SK-N-SH treated with all-trans-retinoic acid at 6 μM for 48 hours (cell line): ENCODE measurements at regions not wholly inside any gene's neighbourhood (a gene's known extent, or its start where the extent isn't known, plus 50 kb on each side); places are given as distances from the start of the nearest gene placed in this dataset.

Source experiments
- ATAC-seq: fragments of 200-7000 bp; cut with Tn5 transposase; 3 replicates; pipeline ENCODE4 v1.9.1; 2020; ENCODE audit warnings: mild to moderate bottlenecking, moderate library complexity
- ARNTL ChIP-seq: fragments of 450-650 bp; formaldehyde crosslinking; IDR thresholded peaks from 2 replicates; pipeline ENCODE4 v1.5.0; 2020; ENCODE audit warnings: low read depth, mild to moderate bottlenecking, moderate library complexity, borderline replicate concordance
- BACH2 ChIP-seq: fragments of 250-450 bp; sonication (Bioruptor Pico); IDR thresholded peaks from 2 replicates; pipeline ENCODE4 v1.9.0; 2021; ENCODE audit warnings: mild to moderate bottlenecking, borderline replicate concordance
- CSDC2 ChIP-seq: fragments of 250-450 bp; sonication (Bioruptor Pico); IDR thresholded peaks from 2 replicates; pipeline ENCODE4 v1.5.0; 2020; ENCODE audit warnings: mild to moderate bottlenecking, moderate library complexity
- CSRNP3 ChIP-seq: fragments of 250-450 bp; sonication (Bioruptor Pico); IDR thresholded peaks from 2 replicates; pipeline ENCODE4 v1.5.1; 2021; ENCODE audit warnings: mild to moderate bottlenecking, moderate library complexity
- ESRRG ChIP-seq: fragments of 250-450 bp; sonication (Bioruptor Pico); IDR thresholded peaks from 2 replicates; pipeline ENCODE4 v1.6.1; 2021; ENCODE audit warnings: mild to moderate bottlenecking
- GLIS3 ChIP-seq: fragments of 250-450 bp; sonication (Bioruptor Pico); IDR thresholded peaks from 2 replicates; pipeline ENCODE4 v1.5.0; 2020; ENCODE audit warnings: mild to moderate bottlenecking, moderate library complexity
- ISL1 ChIP-seq: fragments of 250-450 bp; sonication (Bioruptor Pico); IDR thresholded peaks from 2 replicates; pipeline ENCODE4 v2.1.2; 2022; ENCODE audit warnings: mild to moderate bottlenecking, moderate library complexity
- OSR1 ChIP-seq: fragments of 250-450 bp; sonication (Bioruptor Pico); IDR thresholded peaks from 2 replicates; pipeline ENCODE4 v1.8.0; 2022; ENCODE audit warnings: moderate library complexity, mild to moderate bottlenecking, inconsistent platforms
- PATZ1 ChIP-seq: fragments of 250-450 bp; sonication (Bioruptor Pico); IDR thresholded peaks from 2 replicates; pipeline ENCODE4 v1.8.0; 2020; ENCODE audit warnings: mild to moderate bottlenecking, moderate library complexity, borderline replicate concordance
- POU6F1 ChIP-seq: fragments of 250-450 bp; sonication (Bioruptor Pico); IDR thresholded peaks from 2 replicates; pipeline ENCODE4 v1.8.0; 2021; ENCODE audit warnings: low read depth, mild to moderate bottlenecking, moderate library complexity, borderline replicate concordance
- PPARA ChIP-seq: fragments of 250-450 bp; sonication (Bioruptor Pico); IDR thresholded peaks from 2 replicates; pipeline ENCODE4 v1.5.0; 2020; ENCODE audit warnings: mild to moderate bottlenecking, borderline replicate concordance
- RARB ChIP-seq: fragments of 250-450 bp; sonication (Bioruptor Pico); IDR thresholded peaks from 2 replicates; pipeline ENCODE4 v1.8.0; 2021; ENCODE audit warnings: mild to moderate bottlenecking, moderate library complexity
- SNAI2 ChIP-seq: fragments of 250-450 bp; sonication (Bioruptor Pico); IDR thresholded peaks from 2 replicates; pipeline ENCODE4 v1.5.0; 2020; ENCODE audit warnings: mild to moderate bottlenecking, moderate library complexity
- TCF4 ChIP-seq: fragments of 250-450 bp; sonication (Bioruptor Pico); IDR thresholded peaks from 2 replicates; pipeline ENCODE4 v1.8.0; 2021; ENCODE audit warnings: mild to moderate bottlenecking, moderate library complexity, borderline replicate concordance
- TOX ChIP-seq: fragments of 250-450 bp; sonication (Bioruptor Pico); IDR thresholded peaks from 2 replicates; pipeline ENCODE4 v1.8.0; 2021; ENCODE audit warnings: mild to moderate bottlenecking, moderate library complexity, borderline replicate concordance
- TSHZ2 ChIP-seq: fragments of 250-450 bp; sonication (Bioruptor Pico); IDR thresholded peaks from 2 replicates; pipeline ENCODE4 v1.5.0; 2020; ENCODE audit warnings: mild to moderate bottlenecking, moderate library complexity
- ZC3H10 ChIP-seq: fragments of 250-450 bp; sonication (Bioruptor Pico); IDR thresholded peaks from 2 replicates; pipeline ENCODE4 v1.5.1; 2021; ENCODE audit warnings: mild to moderate bottlenecking, moderate library complexity
- ZFP3 ChIP-seq: fragments of 250-450 bp; sonication (Bioruptor Pico); IDR thresholded peaks from 2 replicates; pipeline ENCODE4 v1.5.0; 2020; ENCODE audit warnings: mild to moderate bottlenecking, moderate library complexity
- ZFP30 ChIP-seq: fragments of 450-650 bp; formaldehyde crosslinking; IDR thresholded peaks from 2 replicates; pipeline ENCODE4 v1.5.0; 2022; ENCODE audit warnings: mild to moderate bottlenecking, moderate library complexity
- ZNF565 ChIP-seq: fragments of 450-650 bp; formaldehyde crosslinking; conservative IDR thresholded peaks from 2 replicates; pipeline ENCODE4 v1.5.0; 2020; ENCODE audit warnings: low read depth, mild to moderate bottlenecking, moderate library complexity
- ZNF70 ChIP-seq: fragments of 450-650 bp; formaldehyde crosslinking; IDR thresholded peaks from 2 replicates; pipeline ENCODE4 v1.5.0; 2020; ENCODE audit warnings: mild to moderate bottlenecking, moderate library complexity
- ZNF8 ChIP-seq: fragments of 450-650 bp; formaldehyde crosslinking; IDR thresholded peaks from 2 replicates; pipeline ENCODE4 v1.5.0; 2020; ENCODE audit warnings: mild to moderate bottlenecking, moderate library complexity

- no peak for ATAC-seq
- no peak for TF ChIP-seq TSHZ2 (CRISPR knock-in tag)
- no peak for TF ChIP-seq CSRNP3
- TF ChIP-seq PATZ1 (CRISPR knock-in tag): no peak
- TF ChIP-seq POU6F1: no peak
- no peak for TF ChIP-seq PPARA (CRISPR knock-in tag)
- TF ChIP-seq OSR1 (CRISPR knock-in tag): no peak
- TF ChIP-seq ZFP30 (CRISPR knock-in tag): no peak
- no peak for TF ChIP-seq ESRRG (CRISPR knock-in tag)
- TF ChIP-seq CSDC2 (CRISPR knock-in tag): no peak
- no peak for TF ChIP-seq ZNF70 (CRISPR knock-in tag)
- no peak for TF ChIP-seq ZFP3
- no peak for TF ChIP-seq TOX (CRISPR knock-in tag)
- TF ChIP-seq SNAI2 (CRISPR knock-in tag): no peak
- TF ChIP-seq ISL1: no peak
- no peak for TF ChIP-seq RARB (CRISPR knock-in tag)
- TF ChIP-seq GLIS3 (CRISPR knock-in tag): no peak
- TF ChIP-seq BACH2 (CRISPR knock-in tag): no peak
- TF ChIP-seq ZNF8: no peak
- TF ChIP-seq ZNF565 (CRISPR knock-in tag): no peak
- TF ChIP-seq, all 23 proteins: peak for 0
Measured at GRCh38 chr16:17559394-17559793, 88.6 kb upstream of the XYLT1 start.

- no peak for ATAC-seq
- no peak for TF ChIP-seq SNAI2 (CRISPR knock-in tag)
- TF ChIP-seq CSDC2 (CRISPR knock-in tag): no peak
- no peak for TF ChIP-seq RARB (CRISPR knock-in tag)
- TF ChIP-seq ESRRG (CRISPR knock-in tag): no peak
- TF ChIP-seq TCF4 (CRISPR knock-in tag): no peak
- no peak for TF ChIP-seq ZC3H10 (CRISPR knock-in tag)
- TF ChIP-seq ZFP30 (CRISPR knock-in tag): no peak
- TF ChIP-seq, all 23 proteins: peak for 0
Measured at GRCh38 chr16:17557949-17558348, 87.2 kb upstream of the XYLT1 start.

GRCh38 chr16:17557480-17557879 lies 86.7 kb upstream of the XYLT1 start:
- ATAC-seq: no peak

More at GRCh38 chr16:17557480-17557879, 86.7 kb upstream of the XYLT1 start:
- no peak for TF ChIP-seq BACH2 (CRISPR knock-in tag)
- TF ChIP-seq TCF4 (CRISPR knock-in tag): no peak
- TF ChIP-seq ZNF8: no peak
- TF ChIP-seq ARNTL: no peak
- no peak for TF ChIP-seq OSR1 (CRISPR knock-in tag)
- no peak for TF ChIP-seq ZFP30 (CRISPR knock-in tag)
- no peak for TF ChIP-seq ZC3H10 (CRISPR knock-in tag)
- no peak for TF ChIP-seq TSHZ2 (CRISPR knock-in tag)
- TF ChIP-seq SNAI2 (CRISPR knock-in tag): no peak
- no peak for TF ChIP-seq ISL1
- no peak for TF ChIP-seq TOX (CRISPR knock-in tag)
- TF ChIP-seq ZNF565 (CRISPR knock-in tag): no peak
- no peak for TF ChIP-seq POU6F1
- TF ChIP-seq ZFP3: no peak
- TF ChIP-seq ZNF70 (CRISPR knock-in tag): no peak
